ENCODE measurements at regions not wholly inside any gene's neighbourhood (a gene's known extent, or its start where the extent isn't known, plus 50 kb on each side); places are given as distances from the start of the nearest gene placed in this dataset.
A peak's percentile ranks its signal among the peaks of the same experiment; 100 is the strongest.

GRCh38 chr13:65293530-65294198 lies 1936.5 kb downstream of the PCDH9 start:
- Histone ChIP-seq H2BK5ac (ENCODE audit: low read depth, low read length, poor library complexity) (peak overlapping the region; percentile 68), H3K14ac (ENCODE audit: low read length) (no peak overlapping the region), H3K4ac (ENCODE audit: low read depth, low read length) (no peak overlapping the region), H3K18ac (ENCODE audit: low read length) (no peak overlapping the region), H3K4me1 (ENCODE audit: control insufficient read depth in 1 of 2, insufficient read depth in 2 of 2, low read length in 2 of 2) (peaks cover 0 to 3% of the 10 kb centered on the region in 2 experiments), H3K9ac (ENCODE audit: low read length) (no peak overlapping the region), H3K79me2 (ENCODE audit: control insufficient read depth, insufficient read depth, low read length, poor library complexity) (peaks cover 4% of the 10 kb centered on the region), H2BK120ac (ENCODE audit: insufficient read depth, low read length, poor library complexity) (peak overlapping the region; percentile 36), H3K9me3 (ENCODE audit: insufficient read depth, low read depth, low read length) (no peaks in the 10 kb centered on the region), H3K36me3 (ENCODE audit: control insufficient read depth in 1 of 2, insufficient read depth in 2 of 2, low read length in 2 of 2) (no peaks in the 10 kb centered on the region), H4K8ac (ENCODE audit: low read depth, low read length) (no peak overlapping the region), H3K4me2 (ENCODE audit: low read length) (no peak overlapping the region), H2BK12ac (ENCODE audit: low read length) (peak overlapping the region; percentile 51), H2AFZ (ENCODE audit: insufficient read depth, low read length, poor library complexity) (no peak overlapping the region), H3K27ac (ENCODE audit: low read depth, low read length) (no peak overlapping the region), H4K12ac (ENCODE audit: low read depth, low read length) (no peak overlapping the region), H3K27me3 (ENCODE audit: insufficient read depth, low read length) (no peaks in the 10 kb centered on the region), H3K79me1 (ENCODE audit: low read length) (peaks cover 14% of the 10 kb centered on the region), H4K91ac (ENCODE audit: low read depth, low read length) (peak overlapping the region; percentile 13), H3K4me3 (ENCODE audit: low read depth, low read length) (no peak overlapping the region), H2AK5ac (ENCODE audit: low read length) (no peak overlapping the region), H3K23ac (ENCODE audit: low read length) (no peak overlapping the region)
- DNase-seq = no peak
- WGBS (ENCODE audit: extremely low coverage, insufficient coverage, insufficient read length) = no CpG with 5 or more reads among the region's 4 CpGs

DNA sequence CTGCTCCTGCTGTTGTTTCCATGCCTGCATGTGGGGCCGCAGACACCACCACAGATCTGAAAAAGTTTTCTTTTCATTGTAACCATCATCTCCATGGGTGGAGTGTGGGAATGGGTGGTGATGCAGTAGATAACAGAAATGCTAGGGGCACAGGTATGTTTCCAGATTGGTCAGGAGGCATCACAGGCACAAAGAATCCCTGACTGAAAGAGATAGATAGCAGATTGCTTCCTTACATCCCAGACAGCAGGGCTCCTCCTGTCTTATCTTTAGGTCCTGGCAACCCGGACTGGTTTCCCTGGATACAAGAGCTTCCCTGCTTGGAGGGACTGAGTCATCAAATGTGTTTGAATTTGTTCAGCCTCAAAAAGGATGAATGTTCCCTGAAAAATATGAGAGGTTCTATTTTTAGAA lies 1937.6 kb downstream of the PCDH9 start:
- no peak overlapping the region for H3K4me3 ChIP-seq (ENCODE audit: low read depth, low read length)
- no peak overlapping the region for H3K9ac ChIP-seq (ENCODE audit: low read length)
- H4K8ac ChIP-seq (ENCODE audit: low read depth, low read length) = no peak overlapping the region
- peak overlapping the region; percentile 70 for H3K27ac ChIP-seq (ENCODE audit: low read depth, low read length)
- H2BK120ac ChIP-seq (ENCODE audit: insufficient read depth, low read length, poor library complexity) = no peak overlapping the region
- no peak overlapping the region for H3K4ac ChIP-seq (ENCODE audit: low read depth, low read length)
- H3K14ac ChIP-seq (ENCODE audit: low read length) = no peak overlapping the region
- no peak overlapping the region for H3K23ac ChIP-seq (ENCODE audit: low read length)
- H3K27me3 ChIP-seq (ENCODE audit: insufficient read depth, low read length) = no peaks in the 10 kb centered on the region
- H3K4me1 ChIP-seq (ENCODE audit: control insufficient read depth in 1 of 2, insufficient read depth in 2 of 2, low read length in 2 of 2) = peaks cover 0 to 3% of the 10 kb centered on the region in 2 experiments
- H2BK5ac ChIP-seq (ENCODE audit: low read depth, low read length, poor library complexity) = no peak overlapping the region
- H4K12ac ChIP-seq (ENCODE audit: low read depth, low read length) = no peak overlapping the region
- H2AK5ac ChIP-seq (ENCODE audit: low read length) = no peak overlapping the region
- H3K79me2 ChIP-seq (ENCODE audit: control insufficient read depth, insufficient read depth, low read length, poor library complexity) = peaks cover 4% of the 10 kb centered on the region
- H3K79me1 ChIP-seq (ENCODE audit: low read length) = peaks cover 14% of the 10 kb centered on the region
- WGBS (ENCODE audit: extremely low coverage, insufficient coverage, insufficient read length) = no CpG with 5 or more reads among the region's 2 CpGs
- H3K9me3 ChIP-seq (ENCODE audit: insufficient read depth, low read depth, low read length) = no peaks in the 10 kb centered on the region
- H2BK12ac ChIP-seq (ENCODE audit: low read length) = no peak overlapping the region
- H3K36me3 ChIP-seq (ENCODE audit: control insufficient read depth in 1 of 2, insufficient read depth in 2 of 2, low read length in 2 of 2) = no peaks in the 10 kb centered on the region
- no peak overlapping the region for H2AFZ ChIP-seq (ENCODE audit: insufficient read depth, low read length, poor library complexity)
- no peak overlapping the region for H3K18ac ChIP-seq (ENCODE audit: low read length)
- H4K91ac ChIP-seq (ENCODE audit: low read depth, low read length) = no peak overlapping the region
- H3K4me2 ChIP-seq (ENCODE audit: low read length) = no peak overlapping the region
- DNase-seq = peak in 1 of 2 donors; percentile 3

- Histone ChIP-seq H3K14ac (ENCODE audit: low read length) (no peak overlapping the region), H3K9ac (ENCODE audit: low read length) (no peak overlapping the region), H3K4me3 (ENCODE audit: low read depth, low read length) (no peak overlapping the region), H2BK5ac (ENCODE audit: low read depth, low read length, poor library complexity) (no peak overlapping the region), H2AFZ (ENCODE audit: insufficient read depth, low read length, poor library complexity) (no peak overlapping the region), H3K4ac (ENCODE audit: low read depth, low read length) (no peak overlapping the region), H3K18ac (ENCODE audit: low read length) (no peak overlapping the region), H3K9me3 (ENCODE audit: insufficient read depth, low read depth, low read length) (no peaks in the 10 kb centered on the region), H3K79me2 (ENCODE audit: control insufficient read depth, insufficient read depth, low read length, poor library complexity) (peaks cover 4% of the 10 kb centered on the region), H2BK120ac (ENCODE audit: insufficient read depth, low read length, poor library complexity) (no peak overlapping the region), H2AK5ac (ENCODE audit: low read length) (no peak overlapping the region), H3K27me3 (ENCODE audit: insufficient read depth, low read length) (no peaks in the 10 kb centered on the region), H3K4me2 (ENCODE audit: low read length) (no peak overlapping the region), H3K79me1 (ENCODE audit: low read length) (peaks cover 14% of the 10 kb centered on the region), H4K8ac (ENCODE audit: low read depth, low read length) (no peak overlapping the region), H3K36me3 (ENCODE audit: control insufficient read depth in 1 of 2, insufficient read depth in 2 of 2, low read length in 2 of 2) (no peaks in the 10 kb centered on the region), H3K23ac (ENCODE audit: low read length) (no peak overlapping the region), H2BK12ac (ENCODE audit: low read length) (no peak overlapping the region), H3K27ac (ENCODE audit: low read depth, low read length) (no peak overlapping the region), H3K4me1 (ENCODE audit: control insufficient read depth in 1 of 2, insufficient read depth in 2 of 2, low read length in 2 of 2) (peaks cover 0 to 3% of the 10 kb centered on the region in 2 experiments), H4K12ac (ENCODE audit: low read depth, low read length) (no peak overlapping the region), H4K91ac (ENCODE audit: low read depth, low read length) (no peak overlapping the region)
- no peak for DNase-seq
- no CpG with 5 or more reads among the region's 1 CpG for WGBS (ENCODE audit: extremely low coverage, insufficient coverage, insufficient read length)
Measured at GRCh38 chr13:65287405-65287804, 1942.7 kb downstream of the PCDH9 start.

DNA sequence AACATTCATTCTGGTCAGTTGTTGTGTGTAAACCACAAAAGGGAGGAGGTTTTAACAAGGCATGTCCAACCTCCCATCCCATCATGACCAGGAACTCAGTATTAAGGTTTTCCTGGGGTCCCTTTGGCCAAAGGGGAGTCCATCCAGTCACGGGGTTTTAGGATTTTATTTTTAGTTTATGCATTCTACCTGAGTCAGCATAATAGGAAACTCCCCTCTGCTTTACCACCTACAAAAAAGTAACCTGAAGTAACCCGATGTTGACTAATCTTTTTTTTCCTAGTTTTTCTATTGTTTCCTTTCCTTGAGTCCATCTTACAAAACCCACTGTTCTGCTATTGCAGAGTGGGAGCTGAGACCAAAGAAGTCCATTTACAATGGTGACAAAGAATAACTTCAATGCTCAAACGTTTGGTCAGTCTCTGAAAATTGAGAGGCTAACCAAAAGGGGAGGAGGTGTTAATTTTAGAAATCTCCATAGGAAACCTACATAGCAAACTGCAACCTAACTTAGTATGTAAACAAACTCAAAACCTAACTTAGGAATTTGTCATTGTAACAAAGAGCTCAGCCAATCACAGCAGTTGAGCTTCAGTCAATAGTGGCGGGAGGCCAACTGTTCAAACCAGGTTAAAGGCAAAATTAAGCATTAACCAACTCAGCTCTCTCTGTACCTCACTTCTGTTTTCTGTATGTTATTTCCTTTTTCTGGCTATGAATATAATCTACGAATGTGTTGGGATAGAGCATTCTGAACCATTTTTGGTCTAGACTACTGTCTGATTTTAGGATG lies 1954.1 kb downstream of the PCDH9 start:
- no peaks in the 10 kb centered on the region for H3K79me2 ChIP-seq (ENCODE audit: control insufficient read depth, insufficient read depth, low read length, poor library complexity)
- no peak overlapping the region for H2AFZ ChIP-seq (ENCODE audit: insufficient read depth, low read length, poor library complexity)
- H3K4me3 ChIP-seq (ENCODE audit: low read depth, low read length) = no peak overlapping the region
- H3K14ac ChIP-seq (ENCODE audit: low read length) = no peak overlapping the region
- no peaks in the 10 kb centered on the region for H3K9me3 ChIP-seq (ENCODE audit: insufficient read depth, low read depth, low read length)
- no CpG with 5 or more reads among the region's 5 CpGs for WGBS (ENCODE audit: extremely low coverage, insufficient coverage, insufficient read length)
- H3K36me3 ChIP-seq (ENCODE audit: control insufficient read depth in 1 of 2, insufficient read depth in 2 of 2, low read length in 2 of 2) = no peaks in the 10 kb centered on the region
- no peak overlapping the region for H3K4me2 ChIP-seq (ENCODE audit: low read length)
- H3K27me3 ChIP-seq (ENCODE audit: insufficient read depth, low read length) = no peaks in the 10 kb centered on the region
- no peak overlapping the region for H4K12ac ChIP-seq (ENCODE audit: low read depth, low read length)
- H2BK120ac ChIP-seq (ENCODE audit: insufficient read depth, low read length, poor library complexity) = no peak overlapping the region
- no peak overlapping the region for H2BK5ac ChIP-seq (ENCODE audit: low read depth, low read length, poor library complexity)
- no peak overlapping the region for H3K27ac ChIP-seq (ENCODE audit: low read depth, low read length)
- no peaks in the 10 kb centered on the region for H3K79me1 ChIP-seq (ENCODE audit: low read length)
- H3K4me1 ChIP-seq (ENCODE audit: control insufficient read depth in 1 of 2, insufficient read depth in 2 of 2, low read length in 2 of 2) = no peaks in the 10 kb centered on the region
- H3K23ac ChIP-seq (ENCODE audit: low read length) = no peak overlapping the region
- H3K9ac ChIP-seq (ENCODE audit: low read length) = no peak overlapping the region
- H2AK5ac ChIP-seq (ENCODE audit: low read length) = no peak overlapping the region
- no peak overlapping the region for H3K4ac ChIP-seq (ENCODE audit: low read depth, low read length)
- no peak for DNase-seq
- H2BK12ac ChIP-seq (ENCODE audit: low read length) = no peak overlapping the region
- no peak overlapping the region for H4K91ac ChIP-seq (ENCODE audit: low read depth, low read length)
- H3K18ac ChIP-seq (ENCODE audit: low read length) = no peak overlapping the region
- no peak overlapping the region for H4K8ac ChIP-seq (ENCODE audit: low read depth, low read length)
